ENCODE measurements at regions not wholly inside any gene's neighbourhood (a gene's known extent, or its start where the extent isn't known, plus 50 kb on each side); places are given as distances from the start of the nearest gene placed in this dataset.

DNA sequence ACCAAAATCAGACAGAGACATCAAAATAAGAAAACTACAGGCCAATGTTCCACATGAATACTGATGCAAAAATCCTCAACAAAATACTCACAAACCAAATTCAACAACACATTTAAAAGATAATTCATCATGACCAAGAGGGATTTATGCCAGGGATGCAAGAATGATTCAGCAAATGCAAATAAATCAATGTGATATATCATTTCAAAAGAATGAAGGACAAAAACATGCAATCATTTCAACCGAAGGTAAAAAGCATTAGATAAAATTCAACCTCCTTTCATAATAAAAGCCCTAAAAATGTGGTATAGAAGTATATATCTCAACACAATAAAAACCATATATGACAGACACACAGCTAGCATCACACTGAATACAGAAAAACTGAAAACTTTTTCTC lies 81.5 kb upstream of the LYPLAL1 start:
- H3K9me3 ChIP-seq: peaks cover 21% of the 10 kb centered on the region
- peak in 1 of 2 experiments; percentile 74 for DNase-seq (ENCODE audit: low read depth in 1 of 2, low spot score in 1 of 2)
- H3K27ac ChIP-seq: peak overlapping the region; percentile 70 to 81; a peak in 5 of 6 replicates
- 3% methylated on average over 1 of the region's 1 CpG for WGBS (ENCODE audit: missing lambda C conversion rate)
- CTCF ChIA-PET: no interaction called here
- H3K4me1 ChIP-seq: peaks cover 41% of the 10 kb centered on the region
- POLR2A ChIA-PET: no interaction called here
- ATAC-seq: no peak
- peak overlapping the region; percentile 33; the same call in 2 of the 3 replicates for H3K4me2 ChIP-seq
- no peak overlapping the region for H3K4me3 ChIP-seq
- peak; percentile 98 for FAIRE-seq
- TF ChIP-seq NR3C1 (IDR thresholded peaks at IDR 0.05) (no peak), ESRRA (IDR thresholded peaks at IDR 0.05; ENCODE audit: borderline replicate concordance, low read length) (no peak), FOXS1 (CRISPR knock-in tag; IDR thresholded peaks at IDR 0.05) (no peak), EHF (CRISPR knock-in tag; IDR thresholded peaks at IDR 0.05) (no peak), POLR2AphosphoS2 (conservative IDR thresholded peaks at IDR 0.05; ENCODE audit: low read length) (no peak), TP53 (CRISPR knock-in tag; IDR thresholded peaks at IDR 0.05) (no peak), MYC (IDR thresholded peaks at IDR 0.05; ENCODE audit: borderline replicate concordance, low read length) (no peak), NPAS2 (CRISPR knock-in tag; IDR thresholded peaks at IDR 0.05; ENCODE audit: borderline replicate concordance) (no peak), CEBPB (IDR thresholded peaks at IDR 0.05) (peak; percentile 32 to 80; a peak in 2 of 4 replicates), MAFK (IDR thresholded peaks at IDR 0.05; ENCODE audit: partially characterized antibody) (peak; percentile 83), FOSL2 (IDR thresholded peaks at IDR 0.05) (peak; percentile 81), FOSL2 (CRISPR knock-in tag; IDR thresholded peaks at IDR 0.05) (peak; percentile 83), RAD21 (conservative IDR thresholded peaks at IDR 0.05 in 1 of 2, IDR thresholded peaks at IDR 0.05 in 1 of 2) (peak; percentile 19 to 54; a peak in 3 of 5 replicates), CBX8 (IDR thresholded peaks at IDR 0.05) (no peak), HOXB5 (CRISPR knock-in tag; IDR thresholded peaks at IDR 0.05) (peak; percentile 64; the same call in 1 of the 2 replicates), JUNB (IDR thresholded peaks at IDR 0.05) (peak; percentile 90), CBX2 (IDR thresholded peaks at IDR 0.05; ENCODE audit: borderline replicate concordance, low read depth) (no peak), NFE2L2 (conservative IDR thresholded peaks at IDR 0.05; ENCODE audit: low read length) (0 out of 2 replicates have a peak, but pooled peaks have one; percentile 33), JUN (IDR thresholded peaks at IDR 0.05) (no peak; a peak in 1 of 5 replicates), GATA3 (IDR thresholded peaks at IDR 0.05; ENCODE audit: borderline replicate concordance) (peak; percentile 84; the same call in 1 of the 2 replicates), EHMT2 (IDR thresholded peaks at IDR 0.05; ENCODE audit: low read depth) (no peak), FOSB (CRISPR knock-in tag; IDR thresholded peaks at IDR 0.05) (no peak), HOXA7 (CRISPR knock-in tag; IDR thresholded peaks at IDR 0.05) (no peak), SREBF2 (IDR thresholded peaks at IDR 0.05) (no peak), MAZ (IDR thresholded peaks at IDR 0.05; ENCODE audit: borderline replicate concordance, low read depth, low read length) (no peak), CHD2 (IDR thresholded peaks at IDR 0.05; ENCODE audit: low read length, partially characterized antibody) (no peak), EP300 (IDR thresholded peaks at IDR 0.05) (peak in 1 of 2 experiments; percentile 57; a peak in 1 of 5 replicates), ZFP36 (IDR thresholded peaks at IDR 0.05; ENCODE audit: borderline replicate concordance, partially characterized antibody) (no peak), CHD4 (IDR thresholded peaks at IDR 0.05; ENCODE audit: borderline replicate concordance) (no peak), RCOR1 (IDR thresholded peaks at IDR 0.05; ENCODE audit: low read depth, low read length) (no peak), HEYL (CRISPR knock-in tag; IDR thresholded peaks at IDR 0.05) (no peak)
- TF ChIP-seq, protein P1, sequence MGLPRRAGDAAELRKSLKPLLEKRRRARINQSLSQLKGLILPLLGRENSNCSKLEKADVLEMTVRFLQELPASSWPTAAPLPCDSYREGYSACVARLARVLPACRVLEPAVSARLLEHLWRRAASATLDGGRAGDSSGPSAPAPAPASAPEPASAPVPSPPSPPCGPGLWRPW (IDR thresholded peaks at IDR 0.05): 0 out of 2 replicates have a peak, but pooled peaks have one; percentile 13
- TF ChIP-seq, protein P2, sequence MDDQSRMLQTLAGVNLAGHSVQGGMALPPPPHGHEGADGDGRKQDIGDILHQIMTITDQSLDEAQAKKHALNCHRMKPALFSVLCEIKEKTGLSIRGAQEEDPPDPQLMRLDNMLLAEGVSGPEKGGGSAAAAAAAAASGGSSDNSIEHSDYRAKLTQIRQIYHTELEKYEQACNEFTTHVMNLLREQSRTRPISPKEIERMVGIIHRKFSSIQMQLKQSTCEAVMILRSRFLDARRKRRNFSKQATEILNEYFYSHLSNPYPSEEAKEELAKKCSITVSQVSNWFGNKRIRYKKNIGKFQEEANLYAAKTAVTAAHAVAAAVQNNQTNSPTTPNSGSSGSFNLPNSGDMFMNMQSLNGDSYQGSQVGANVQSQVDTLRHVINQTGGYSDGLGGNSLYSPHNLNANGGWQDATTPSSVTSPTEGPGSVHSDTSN (IDR thresholded peaks at IDR 0.05): no peak
- TF ChIP-seq, protein P3, sequence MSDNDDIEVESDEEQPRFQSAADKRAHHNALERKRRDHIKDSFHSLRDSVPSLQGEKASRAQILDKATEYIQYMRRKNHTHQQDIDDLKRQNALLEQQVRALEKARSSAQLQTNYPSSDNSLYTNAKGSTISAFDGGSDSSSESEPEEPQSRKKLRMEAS (IDR thresholded peaks at IDR 0.05): peak; percentile 46
- TF ChIP-seq, protein P4, sequence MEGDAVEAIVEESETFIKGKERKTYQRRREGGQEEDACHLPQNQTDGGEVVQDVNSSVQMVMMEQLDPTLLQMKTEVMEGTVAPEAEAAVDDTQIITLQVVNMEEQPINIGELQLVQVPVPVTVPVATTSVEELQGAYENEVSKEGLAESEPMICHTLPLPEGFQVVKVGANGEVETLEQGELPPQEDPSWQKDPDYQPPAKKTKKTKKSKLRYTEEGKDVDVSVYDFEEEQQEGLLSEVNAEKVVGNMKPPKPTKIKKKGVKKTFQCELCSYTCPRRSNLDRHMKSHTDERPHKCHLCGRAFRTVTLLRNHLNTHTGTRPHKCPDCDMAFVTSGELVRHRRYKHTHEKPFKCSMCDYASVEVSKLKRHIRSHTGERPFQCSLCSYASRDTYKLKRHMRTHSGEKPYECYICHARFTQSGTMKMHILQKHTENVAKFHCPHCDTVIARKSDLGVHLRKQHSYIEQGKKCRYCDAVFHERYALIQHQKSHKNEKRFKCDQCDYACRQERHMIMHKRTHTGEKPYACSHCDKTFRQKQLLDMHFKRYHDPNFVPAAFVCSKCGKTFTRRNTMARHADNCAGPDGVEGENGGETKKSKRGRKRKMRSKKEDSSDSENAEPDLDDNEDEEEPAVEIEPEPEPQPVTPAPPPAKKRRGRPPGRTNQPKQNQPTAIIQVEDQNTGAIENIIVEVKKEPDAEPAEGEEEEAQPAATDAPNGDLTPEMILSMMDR (IDR thresholded peaks at IDR 0.05): no peak
- TF ChIP-seq, protein P5, sequence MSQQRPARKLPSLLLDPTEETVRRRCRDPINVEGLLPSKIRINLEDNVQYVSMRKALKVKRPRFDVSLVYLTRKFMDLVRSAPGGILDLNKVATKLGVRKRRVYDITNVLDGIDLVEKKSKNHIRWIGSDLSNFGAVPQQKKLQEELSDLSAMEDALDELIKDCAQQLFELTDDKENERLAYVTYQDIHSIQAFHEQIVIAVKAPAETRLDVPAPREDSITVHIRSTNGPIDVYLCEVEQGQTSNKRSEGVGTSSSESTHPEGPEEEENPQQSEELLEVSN (IDR thresholded peaks at IDR 0.05; ENCODE audit: borderline replicate concordance, low read depth): no peak
- TF ChIP-seq, protein P6, sequence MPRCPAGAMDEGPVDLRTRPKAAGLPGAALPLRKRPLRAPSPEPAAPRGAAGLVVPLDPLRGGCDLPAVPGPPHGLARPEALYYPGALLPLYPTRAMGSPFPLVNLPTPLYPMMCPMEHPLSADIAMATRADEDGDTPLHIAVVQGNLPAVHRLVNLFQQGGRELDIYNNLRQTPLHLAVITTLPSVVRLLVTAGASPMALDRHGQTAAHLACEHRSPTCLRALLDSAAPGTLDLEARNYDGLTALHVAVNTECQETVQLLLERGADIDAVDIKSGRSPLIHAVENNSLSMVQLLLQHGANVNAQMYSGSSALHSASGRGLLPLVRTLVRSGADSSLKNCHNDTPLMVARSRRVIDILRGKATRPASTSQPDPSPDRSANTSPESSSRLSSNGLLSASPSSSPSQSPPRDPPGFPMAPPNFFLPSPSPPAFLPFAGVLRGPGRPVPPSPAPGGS (IDR thresholded peaks at IDR 0.05): no peak; the same call in 2 of the 3 replicates
- TF ChIP-seq, protein P7, sequence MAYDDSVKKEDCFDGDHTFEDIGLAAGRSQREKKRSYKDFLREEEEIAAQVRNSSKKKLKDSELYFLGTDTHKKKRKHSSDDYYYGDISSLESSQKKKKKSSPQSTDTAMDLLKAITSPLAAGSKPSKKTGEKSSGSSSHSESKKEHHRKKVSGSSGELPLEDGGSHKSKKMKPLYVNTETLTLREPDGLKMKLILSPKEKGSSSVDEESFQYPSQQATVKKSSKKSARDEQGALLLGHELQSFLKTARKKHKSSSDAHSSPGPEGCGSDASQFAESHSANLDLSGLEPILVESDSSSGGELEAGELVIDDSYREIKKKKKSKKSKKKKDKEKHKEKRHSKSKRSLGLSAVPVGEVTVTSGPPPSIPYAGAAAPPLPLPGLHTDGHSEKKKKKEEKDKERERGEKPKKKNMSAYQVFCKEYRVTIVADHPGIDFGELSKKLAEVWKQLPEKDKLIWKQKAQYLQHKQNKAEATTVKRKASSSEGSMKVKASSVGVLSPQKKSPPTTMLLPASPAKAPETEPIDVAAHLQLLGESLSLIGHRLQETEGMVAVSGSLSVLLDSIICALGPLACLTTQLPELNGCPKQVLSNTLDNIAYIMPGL (CRISPR knock-in tag; IDR thresholded peaks at IDR 0.05; ENCODE audit: borderline replicate concordance): no peak
